ENCODE measurements at regions not wholly inside any gene's neighbourhood (a gene's known extent, or its start where the extent isn't known, plus 50 kb on each side); places are given as distances from the start of the nearest gene placed in this dataset.

- Histone ChIP-seq H2BK120ac (ENCODE audit: low read depth, low read length) (no peak overlapping the region), H3K27ac (ENCODE audit: insufficient read depth, low read length) (no peak overlapping the region), H2AK9ac (replicated peaks; ENCODE audit: low read depth, low read length, poor library complexity) (no peak overlapping the region), H3K4me2 (ENCODE audit: low read depth, low read length) (no peak overlapping the region), H3K36me3 (ENCODE audit: control insufficient read depth, insufficient read depth, low read length) (no peaks in the 10 kb centered on the region), H3K9me1 (ENCODE audit: insufficient read depth, low read length) (no peaks in the 10 kb centered on the region), H2BK15ac (ENCODE audit: low read depth, low read length) (no peak overlapping the region), H2BK5ac (ENCODE audit: low read depth, low read length, poor library complexity, severe bottlenecking) (no peak overlapping the region), H3K9ac (ENCODE audit: low read depth, low read length) (no peak overlapping the region), H3K79me1 (ENCODE audit: low read depth in 1 of 2, low read length in 2 of 2) (no peaks in the 10 kb centered on the region), H4K20me1 (ENCODE audit: insufficient read depth, low read length) (no peaks in the 10 kb centered on the region), H3K4me1 (ENCODE audit: control insufficient read depth, insufficient read depth, low read length) (no peaks in the 10 kb centered on the region), H3K9me3 (ENCODE audit: control insufficient read depth, insufficient read depth, low read length) (no peaks in the 10 kb centered on the region), H3K4me3 (ENCODE audit: insufficient read depth, low read depth, low read length) (no peak overlapping the region), H4K91ac (ENCODE audit: insufficient read depth, low read depth, low read length) (no peak overlapping the region), H4K5ac (ENCODE audit: low read depth, low read length) (no peak overlapping the region), H3K18ac (ENCODE audit: low read depth, low read length) (no peak overlapping the region), H3K14ac (replicated peaks; ENCODE audit: low read depth, low read length) (no peak overlapping the region), H3K23ac (ENCODE audit: low read depth, low read length) (no peak overlapping the region), H2AK5ac (ENCODE audit: low read depth, low read length) (no peak overlapping the region), H3K56ac (ENCODE audit: extremely low read depth, insufficient read depth, low read length) (no peak overlapping the region), H2AFZ (replicated peaks; ENCODE audit: low read length, poor library complexity) (no peak overlapping the region), H2BK20ac (ENCODE audit: low read depth, low read length) (no peak overlapping the region), H3K4ac (ENCODE audit: low read depth, low read length) (no peak overlapping the region), H4K8ac (ENCODE audit: low read depth in 2 of 2, low read length in 2 of 2) (no peak overlapping the region), H3K27me3 (ENCODE audit: control insufficient read depth, insufficient read depth, low read length) (no peaks in the 10 kb centered on the region)
- dilution Hi-C loops (cut with HindIII; ENCODE audit: low sequenced_read_pairs, unreplicated experiment) (no loop called here), intact Hi-C loops (cut with micrococcal nuclease) (no loop called here), in situ Hi-C loops (cut with MboI; ENCODE audit: low sequenced_read_pairs) (no loop called here)
- no TSS peak for BruUV-seq (replicated peaks)
- CTCF ChIA-PET: no interaction called here
- POLR2A ChIA-PET (ENCODE audit: unreplicated experiment): no interaction called here
- no peak for DNase-seq
- no CpG with 5 or more reads among the region's 2 CpGs for WGBS, 2 experiments (ENCODE audit: extremely low coverage in 2 of 2, insufficient read length in 1 of 2)
- TF ChIP-seq RFX5 (IDR thresholded peaks at IDR 0.05; ENCODE audit: low read depth, low read length) (no peak), RAD21 (IDR thresholded peaks at IDR 0.05; ENCODE audit: low read length) (no peak), MAFK (IDR thresholded peaks at IDR 0.05; ENCODE audit: low read depth, low read length) (no peak), CEBPB (IDR thresholded peaks at IDR 0.05; ENCODE audit: low read depth, low read length) (no peak), SMC3 (IDR thresholded peaks at IDR 0.05; ENCODE audit: low read depth, low read length) (no peak), CHD1 (IDR thresholded peaks at IDR 0.05; ENCODE audit: low read depth, low read length) (no peak), NFE2L2 (IDR thresholded peaks at IDR 0.05; ENCODE audit: low read depth, low read length) (no peak), MXI1 (IDR thresholded peaks at IDR 0.05; ENCODE audit: borderline replicate concordance, low read depth, low read length) (no peak), USF2 (IDR thresholded peaks at IDR 0.05; ENCODE audit: low read depth, low read length) (no peak), CTCF (conservative IDR thresholded peaks at IDR 0.05; ENCODE audit: low read depth, low read length) (no peak), ELK1 (IDR thresholded peaks at IDR 0.05; ENCODE audit: borderline replicate concordance, low read depth, low read length) (no peak), MAZ (IDR thresholded peaks at IDR 0.05; ENCODE audit: borderline replicate concordance, low read depth, low read length) (no peak), BHLHE40 (IDR thresholded peaks at IDR 0.05; ENCODE audit: low read depth, low read length) (no peak), RCOR1 (IDR thresholded peaks at IDR 0.05; ENCODE audit: insufficient replicate concordance, low read length) (no peak), POLR2A (IDR thresholded peaks at IDR 0.05; ENCODE audit: low read depth, low read length) (no peak), FOS (IDR thresholded peaks at IDR 0.05; ENCODE audit: low read depth, low read length) (no peak)
- ATAC-seq (ENCODE audit: low read depth): no peak
These were observed 78.2 kb upstream of the PIK3C2G start for GRCh38 chr12:18183141-18183540.
